ENCODE measurements at regions not wholly inside any gene's neighbourhood (a gene's known extent, or its start where the extent isn't known, plus 50 kb on each side); places are given as distances from the start of the nearest gene placed in this dataset.

GRCh38 chr2:104755026-104755878, 98.7 kb upstream of the POU3F3 start:
- intact Hi-C loops (cut with DNase I) = no loop called here
- no peak for DNase-seq

GRCh38 chr2:104756118-104756517, 97.8 kb upstream of the POU3F3 start:
- DNase-seq (no peak), ATAC-seq (no peak)
- TF ChIP-seq, protein P1, sequence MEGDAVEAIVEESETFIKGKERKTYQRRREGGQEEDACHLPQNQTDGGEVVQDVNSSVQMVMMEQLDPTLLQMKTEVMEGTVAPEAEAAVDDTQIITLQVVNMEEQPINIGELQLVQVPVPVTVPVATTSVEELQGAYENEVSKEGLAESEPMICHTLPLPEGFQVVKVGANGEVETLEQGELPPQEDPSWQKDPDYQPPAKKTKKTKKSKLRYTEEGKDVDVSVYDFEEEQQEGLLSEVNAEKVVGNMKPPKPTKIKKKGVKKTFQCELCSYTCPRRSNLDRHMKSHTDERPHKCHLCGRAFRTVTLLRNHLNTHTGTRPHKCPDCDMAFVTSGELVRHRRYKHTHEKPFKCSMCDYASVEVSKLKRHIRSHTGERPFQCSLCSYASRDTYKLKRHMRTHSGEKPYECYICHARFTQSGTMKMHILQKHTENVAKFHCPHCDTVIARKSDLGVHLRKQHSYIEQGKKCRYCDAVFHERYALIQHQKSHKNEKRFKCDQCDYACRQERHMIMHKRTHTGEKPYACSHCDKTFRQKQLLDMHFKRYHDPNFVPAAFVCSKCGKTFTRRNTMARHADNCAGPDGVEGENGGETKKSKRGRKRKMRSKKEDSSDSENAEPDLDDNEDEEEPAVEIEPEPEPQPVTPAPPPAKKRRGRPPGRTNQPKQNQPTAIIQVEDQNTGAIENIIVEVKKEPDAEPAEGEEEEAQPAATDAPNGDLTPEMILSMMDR (IDR thresholded peaks at IDR 0.05) = no peak
- no peak for TF ChIP-seq POLR2A (IDR thresholded peaks at IDR 0.05)
- no peaks in the 10 kb centered on the region for H3K27me3 ChIP-seq
- 67% methylated on average over 7 of the region's 7 CpGs for WGBS (ENCODE audit: insufficient coverage, low coverage, low lambda C conversion rate, missing lambda C conversion rate)
- H3K9me3 ChIP-seq = no peaks in the 10 kb centered on the region
- no peaks in the 10 kb centered on the region for H3K36me3 ChIP-seq
- intact Hi-C loops (cut with DNase I) = no loop called here
- H3K27ac ChIP-seq = no peak overlapping the region
- no peak overlapping the region for H3K4me3 ChIP-seq
- H3K4me1 ChIP-seq = no peaks in the 10 kb centered on the region

More at GRCh38 chr2:104755026-104755878, 98.7 kb upstream of the POU3F3 start:
- Histone ChIP-seq H3K27me3 (no peaks in the 10 kb centered on the region), H3K4me3 (no peak overlapping the region), H3K36me3 (no peaks in the 10 kb centered on the region), H3K9me3 (no peaks in the 10 kb centered on the region), H3K27ac (no peak overlapping the region), H3K4me1 (no peaks in the 10 kb centered on the region)
- no peak for TF ChIP-seq POLR2A (IDR thresholded peaks at IDR 0.05)
- TF ChIP-seq, protein P1 (IDR thresholded peaks at IDR 0.05) = no peak
- ATAC-seq = peak; percentile 28 to 39 (median 32)
- 46% methylated on average over 12 of the region's 26 CpGs for WGBS (ENCODE audit: insufficient coverage, low coverage, low lambda C conversion rate, missing lambda C conversion rate)

DNA sequence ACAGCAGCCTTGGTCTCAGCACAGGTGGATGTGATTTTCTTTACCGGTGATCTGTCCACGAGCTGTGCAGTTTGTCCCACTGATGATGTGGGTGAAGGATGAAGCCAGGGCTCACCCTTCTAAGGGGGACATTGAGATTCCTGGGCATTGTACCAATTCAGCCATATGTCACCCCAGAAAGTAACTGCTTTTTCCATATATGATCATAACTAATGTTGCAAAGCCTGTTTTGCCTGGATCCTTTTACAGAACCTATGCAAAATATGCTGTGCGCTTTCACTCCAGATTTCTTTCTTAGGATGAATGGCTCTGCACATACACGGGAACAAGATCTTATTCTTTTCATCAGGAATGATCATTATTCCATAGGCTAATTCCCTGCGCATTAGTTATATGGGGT, 96.9 kb upstream of the POU3F3 start:
- Histone ChIP-seq H3K4me3 (no peak overlapping the region), H3K36me3 (no peaks in the 10 kb centered on the region), H3K27ac (no peak overlapping the region), H3K27me3 (no peaks in the 10 kb centered on the region), H3K4me1 (no peaks in the 10 kb centered on the region), H3K9me3 (no peaks in the 10 kb centered on the region)
- DNase-seq (no peak), ATAC-seq (no peak)
- intact Hi-C loops (cut with DNase I) = no loop called here
- TF ChIP-seq, protein P1 (IDR thresholded peaks at IDR 0.05) = no peak
- TF ChIP-seq POLR2A (IDR thresholded peaks at IDR 0.05) = no peak
- 58% methylated on average over 4 of the region's 5 CpGs for WGBS (ENCODE audit: insufficient coverage, low coverage, low lambda C conversion rate, missing lambda C conversion rate)

DNA sequence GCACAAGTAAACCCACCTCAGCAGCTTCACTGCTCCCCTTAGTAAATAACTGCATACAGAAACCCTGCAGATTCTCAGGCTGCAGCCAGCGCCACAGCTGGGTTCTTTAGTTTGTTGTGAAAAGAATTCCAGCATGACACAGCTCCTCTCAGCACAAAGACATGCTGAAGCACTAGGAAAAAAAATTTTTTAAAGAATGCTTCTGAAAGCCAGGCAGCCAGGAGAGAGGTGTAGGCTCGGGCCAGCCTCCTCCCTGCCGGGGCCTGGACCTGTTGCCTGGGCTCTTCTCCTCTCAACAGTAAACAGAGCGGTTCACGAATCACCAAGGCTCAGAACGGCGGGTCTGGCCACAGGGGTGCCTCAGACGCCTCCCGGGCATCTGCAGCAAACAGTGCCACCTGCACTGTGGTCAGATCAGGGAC, 95.7 kb upstream of the POU3F3 start:
- TF ChIP-seq POLR2A (IDR thresholded peaks at IDR 0.05) = no peak
- TF ChIP-seq, protein P1 (IDR thresholded peaks at IDR 0.05) = no peak
- Histone ChIP-seq H3K4me1 (no peaks in the 10 kb centered on the region), H3K9me3 (no peaks in the 10 kb centered on the region), H3K36me3 (no peaks in the 10 kb centered on the region), H3K27me3 (no peaks in the 10 kb centered on the region), H3K4me3 (no peak overlapping the region), H3K27ac (no peak overlapping the region)
- DNase-seq (no peak), ATAC-seq (no peak)
- 12% methylated on average over 3 of the region's 9 CpGs for WGBS (ENCODE audit: insufficient coverage, low coverage, low lambda C conversion rate, missing lambda C conversion rate)
- intact Hi-C loops (cut with DNase I) = no loop called here
